IMR-90 (cell line): ENCODE measurements at regions not wholly inside any gene's neighbourhood (a gene's known extent, or its start where the extent isn't known, plus 50 kb on each side); places are given as distances from the start of the nearest gene placed in this dataset.

Experiments
- ATAC-seq: fragments of 200-7000 bp; cut with Tn5 transposase; 2 replicates; pipeline ENCODE4 v1.9.1; 2020; ENCODE audit warnings: low read depth, mild to moderate bottlenecking, moderate library complexity
- BruUV-seq: library from RNA; stranded (reverse); fragments of 400-500 nt; replicated peaks from 2 replicates; lab custom pipeline; 2021; lab: Mats Ljungman, UMichigan
- CTCF ChIA-PET: fragments of 300-600 bp; formaldehyde crosslinking; extraction: SDS; loops from one replicate; lab custom pipeline; 2021; ENCODE audit warnings: antibody characterized with exemption; lab: Yijun Ruan, JAX
- POLR2A ChIA-PET: fragments of 300-600 bp; sonication (Branson Sonifier 250); formaldehyde crosslinking; loops from one replicate; lab custom pipeline; 2022; ENCODE audit warnings: antibody characterized with exemption; ENCODE audit not compliant: unreplicated experiment; lab: Charles Lee
- DNase-seq: peaks from one replicate; pipeline ENCODE4 v3.0.0; 2013
- H2AFZ ChIP-seq: replicated peaks from 2 replicates; pipeline ENCODE3; 2013; ENCODE audit warnings: low read length, mild to moderate bottlenecking; ENCODE audit not compliant: poor library complexity
- H2AK5ac ChIP-seq: 2 replicates; pipeline ENCODE4 v1.6.1; 2013; ENCODE audit warnings: low read depth, low read length, inconsistent platforms
- H2AK9ac ChIP-seq: replicated peaks from 2 replicates; pipeline ENCODE3; 2013; ENCODE audit warnings: mild to moderate bottlenecking, low read depth, low read length, moderate library complexity; ENCODE audit not compliant: poor library complexity
- H2BK120ac ChIP-seq: 2 replicates; pipeline ENCODE4 v1.6.1; 2013; ENCODE audit warnings: low read depth, low read length, inconsistent platforms
- H2BK15ac ChIP-seq: 3 replicates; pipeline ENCODE4 v1.6.1; 2013; ENCODE audit warnings: low read depth, low read length, inconsistent platforms
- H2BK20ac ChIP-seq: 2 replicates; pipeline ENCODE4 v1.6.1; 2013; ENCODE audit warnings: low read depth, mild to moderate bottlenecking, inconsistent platforms, low read length, moderate library complexity
- H2BK5ac ChIP-seq: 2 replicates; pipeline ENCODE4 v1.6.1; 2013; ENCODE audit warnings: mild to moderate bottlenecking, low read depth, low read length, inconsistent platforms; ENCODE audit not compliant: poor library complexity, severe bottlenecking
- H3K14ac ChIP-seq: replicated peaks from 2 replicates; pipeline ENCODE4 v1.6.1; 2013; ENCODE audit warnings: low read depth, low read length, inconsistent platforms
- H3K18ac ChIP-seq: 2 replicates; pipeline ENCODE4 v1.6.1; 2013; ENCODE audit warnings: low read depth, low read length, control low read depth
- H3K23ac ChIP-seq: 2 replicates; pipeline ENCODE4 v1.6.1; 2013; ENCODE audit warnings: low read depth, low read length, inconsistent platforms
- H3K27ac ChIP-seq: 2 replicates; pipeline ENCODE4 v1.5.1; 2013; ENCODE audit warnings: mild to moderate bottlenecking, control low read depth, low read length; ENCODE audit not compliant: insufficient read depth
- H3K27me3 ChIP-seq: 2 replicates; pipeline ENCODE4 v1.6.1; 2013; ENCODE audit warnings: low read length; ENCODE audit not compliant: control insufficient read depth, insufficient read depth
- H3K36me3 ChIP-seq: 2 replicates; pipeline ENCODE4 v1.6.1; 2013; ENCODE audit warnings: low read length, mixed read lengths; ENCODE audit not compliant: control insufficient read depth, insufficient read depth
- H3K4ac ChIP-seq: 2 replicates; pipeline ENCODE4 v1.6.1; 2013; ENCODE audit warnings: low read depth, low read length, inconsistent platforms
- H3K4me1 ChIP-seq: 2 replicates; pipeline ENCODE4 v1.6.1; 2013; ENCODE audit warnings: low read length, mixed read lengths; ENCODE audit not compliant: control insufficient read depth, insufficient read depth
- H3K4me2 ChIP-seq: 2 replicates; pipeline ENCODE4 v1.6.1; 2013; ENCODE audit warnings: low read depth, mild to moderate bottlenecking, control low read depth, low read length, moderate library complexity
- H3K4me3 ChIP-seq: 2 replicates; pipeline ENCODE4 v1.5.1; 2013; ENCODE audit warnings: low read depth, mild to moderate bottlenecking, control low read depth, low read length, moderate library complexity; ENCODE audit not compliant: insufficient read depth
- H3K56ac ChIP-seq: 2 replicates; pipeline ENCODE4 v1.6.1; 2013; ENCODE audit warnings: low read length, inconsistent platforms; ENCODE audit not compliant: insufficient read depth; ENCODE audit errors: extremely low read depth
- H3K79me1 ChIP-seq, 2 experiments: 2 replicates each; pipeline ENCODE4 v1.6.1; 2013; ENCODE audit warnings: low read length in 2 of 2, inconsistent platforms in 1 of 2, low read depth in 1 of 2
- H3K9ac ChIP-seq: 2 replicates; pipeline ENCODE4 v1.6.1; 2013; ENCODE audit warnings: low read depth, low read length, control low read depth
- H3K9me1 ChIP-seq: 2 replicates; pipeline ENCODE4 v1.6.1; 2013; ENCODE audit warnings: low read length, inconsistent platforms; ENCODE audit not compliant: insufficient read depth
- H3K9me3 ChIP-seq: 2 replicates; pipeline ENCODE4 v1.6.1; 2013; ENCODE audit warnings: low read length; ENCODE audit not compliant: control insufficient read depth, insufficient read depth
- H4K20me1 ChIP-seq: 2 replicates; pipeline ENCODE4 v1.6.1; 2013; ENCODE audit warnings: low read length, inconsistent platforms; ENCODE audit not compliant: insufficient read depth
- H4K5ac ChIP-seq: 2 replicates; pipeline ENCODE4 v1.6.1; 2013; ENCODE audit warnings: mild to moderate bottlenecking, low read depth, low read length, control low read depth
- H4K8ac ChIP-seq, 2 experiments: 2 replicates each; pipeline ENCODE4 v1.6.1; 2013; ENCODE audit warnings: low read depth in 2 of 2, low read length in 2 of 2, control low read depth in 1 of 2, inconsistent platforms in 1 of 2
- H4K91ac ChIP-seq: 2 replicates; pipeline ENCODE4 v1.6.1; 2013; ENCODE audit warnings: low read depth, low read length, inconsistent platforms; ENCODE audit not compliant: insufficient read depth
- BHLHE40 ChIP-seq: fragments of 150-350 bp; IDR thresholded peaks from 2 replicates; pipeline ENCODE4 v1.6.1; 2016; ENCODE audit warnings: mild to moderate bottlenecking, low read depth, low read length
- CEBPB ChIP-seq: IDR thresholded peaks from 2 replicates; pipeline ENCODE4 v1.6.1; 2012; ENCODE audit warnings: low read depth, low read length, improper control_type of control experiment
- CHD1 ChIP-seq: IDR thresholded peaks from 2 replicates; pipeline ENCODE4 v1.6.1; 2012; ENCODE audit warnings: low read depth, low read length, improper control_type of control experiment
- FOS ChIP-seq: fragments of 150-350 bp; IDR thresholded peaks from 2 replicates; pipeline ENCODE4 v1.6.1; 2016; ENCODE audit warnings: low read depth, low read length
- MAFK ChIP-seq: IDR thresholded peaks from 2 replicates; pipeline ENCODE4 v1.6.1; 2012; ENCODE audit warnings: low read depth, low read length, improper control_type of control experiment
- MAZ ChIP-seq: IDR thresholded peaks from 2 replicates; pipeline ENCODE4 v1.6.1; 2012; ENCODE audit warnings: low read depth, mild to moderate bottlenecking, low read length, improper control_type of control experiment, moderate library complexity, borderline replicate concordance
- MXI1 ChIP-seq: IDR thresholded peaks from 2 replicates; pipeline ENCODE4 v1.6.1; 2012; ENCODE audit warnings: low read depth, mild to moderate bottlenecking, low read length, moderate library complexity, borderline replicate concordance
- NFE2L2 ChIP-seq: fragments of 150-350 bp; IDR thresholded peaks from 2 replicates; pipeline ENCODE4 v1.6.1; 2016; ENCODE audit warnings: low read depth, mild to moderate bottlenecking, low read length
- POLR2A ChIP-seq: IDR thresholded peaks from 2 replicates; pipeline ENCODE4 v1.6.1; 2012; ENCODE audit warnings: mild to moderate bottlenecking, low read depth, low read length
- RAD21 ChIP-seq: IDR thresholded peaks from 2 replicates; pipeline ENCODE4 v1.6.1; 2012; ENCODE audit warnings: low read length, improper control_type of control experiment
- RCOR1 ChIP-seq: IDR thresholded peaks from 2 replicates; pipeline ENCODE4 v1.6.1; 2012; ENCODE audit warnings: mild to moderate bottlenecking, low read length, improper control_type of control experiment; ENCODE audit not compliant: insufficient replicate concordance
- RFX5 ChIP-seq: IDR thresholded peaks from 2 replicates; pipeline ENCODE4 v1.8.0; 2012; ENCODE audit warnings: low read depth, mild to moderate bottlenecking, low read length, moderate library complexity
- SMC3 ChIP-seq: fragments of 150-350 bp; IDR thresholded peaks from 2 replicates; pipeline ENCODE4 v1.6.1; 2016; ENCODE audit warnings: low read depth, mild to moderate bottlenecking, antibody characterized with exemption, low read length, moderate library complexity
- dilution Hi-C: fragments of 300-500 bp; cut with HindIII; formaldehyde crosslinking; loops from one replicate; pipeline ENCODE4 v1.14.3; 2018; ENCODE audit warnings: low sequenced_read_pairs; ENCODE audit not compliant: unreplicated experiment
- in situ Hi-C: fragments of 300-500 bp; cut with MboI; formaldehyde crosslinking; loops from 3 replicates; pipeline ENCODE4 v1.14.3; 2019; ENCODE audit warnings: low sequenced_read_pairs, inconsistent platforms, mixed read lengths
- intact Hi-C: fragments of 100-400 bp; cut with micrococcal nuclease; formaldehyde crosslinking; loops from 2 replicates; pipeline ENCODE4 v1.10.0; 2022
- TF ChIP-seq, protein P1 (sequence below): fragments of 150-350 bp; IDR thresholded peaks from 2 replicates; pipeline ENCODE4 v1.6.1; 2016; ENCODE audit warnings: low read depth, mild to moderate bottlenecking, low read length, moderate library complexity, borderline replicate concordance
- TF ChIP-seq, protein P2 (sequence below): fragments of 150-350 bp; IDR thresholded peaks from 2 replicates; pipeline ENCODE4 v1.6.1; 2017; ENCODE audit warnings: mild to moderate bottlenecking, antibody characterized with exemption, low read length, low read depth
- TF ChIP-seq, protein P3 (sequence below): conservative IDR thresholded peaks from 2 replicates; pipeline ENCODE4 v1.5.1; 2012; ENCODE audit warnings: mild to moderate bottlenecking, low read depth, low read length, improper control_type of control experiment

DNA sequence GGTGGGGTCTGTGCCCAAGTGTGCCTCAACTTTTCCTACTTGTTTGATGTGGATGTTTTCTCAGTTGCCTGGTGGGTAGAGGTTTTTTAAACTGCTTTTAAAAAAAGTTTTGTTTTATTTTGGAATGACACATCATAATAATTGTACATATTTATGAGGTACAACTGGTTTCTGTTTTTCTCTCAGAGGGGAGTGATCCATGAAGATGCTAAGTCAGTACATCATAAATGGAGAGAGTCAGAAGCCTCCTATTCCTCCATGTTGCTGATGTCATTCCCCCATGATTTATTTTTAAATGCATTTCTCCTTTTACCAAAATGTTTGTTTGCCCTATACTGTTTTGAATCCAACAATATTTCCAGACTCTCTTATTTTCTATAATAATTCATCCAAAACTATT lies 77.3 kb upstream of the CLVS2 start:
- Histone ChIP-seq H2AK9ac (no peak overlapping the region), H4K5ac (no peak overlapping the region), H3K4me2 (no peak overlapping the region), H2BK15ac (no peak overlapping the region), H3K23ac (no peak overlapping the region), H3K9ac (no peak overlapping the region), H4K8ac (no peak overlapping the region), H3K9me1 (no peaks in the 10 kb centered on the region), H2AFZ (no peak overlapping the region), H3K4me3 (no peak overlapping the region), H4K91ac (no peak overlapping the region), H3K36me3 (no peaks in the 10 kb centered on the region), H4K20me1 (no peaks in the 10 kb centered on the region), H3K56ac (no peak overlapping the region), H2BK20ac (no peak overlapping the region), H2BK120ac (no peak overlapping the region), H2AK5ac (no peak overlapping the region), H3K14ac (no peak overlapping the region), H3K9me3 (peaks cover 7% of the 10 kb centered on the region), H3K4ac (no peak overlapping the region), H3K18ac (no peak overlapping the region), H3K27me3 (no peaks in the 10 kb centered on the region), H3K79me1 (no peaks in the 10 kb centered on the region), H3K27ac (no peak overlapping the region), H3K4me1 (no peaks in the 10 kb centered on the region), H2BK5ac (no peak overlapping the region)
- dilution Hi-C loops (no loop called here), in situ Hi-C loops (no loop called here), intact Hi-C loops (no loop called here)
- no TSS peak for BruUV-seq
- POLR2A ChIA-PET, result no interaction called here
- CTCF ChIA-PET, result no interaction called here
- ATAC-seq (no peak), DNase-seq (no peak)
- TF ChIP-seq RCOR1 (no peak), BHLHE40 (no peak), CEBPB (no peak), RFX5 (no peak), SMC3 (no peak), RAD21 (no peak), MAFK (no peak), MXI1 (no peak), NFE2L2 (no peak), FOS (no peak), POLR2A (no peak), MAZ (no peak), CHD1 (no peak)
- TF ChIP-seq, protein P1, sequence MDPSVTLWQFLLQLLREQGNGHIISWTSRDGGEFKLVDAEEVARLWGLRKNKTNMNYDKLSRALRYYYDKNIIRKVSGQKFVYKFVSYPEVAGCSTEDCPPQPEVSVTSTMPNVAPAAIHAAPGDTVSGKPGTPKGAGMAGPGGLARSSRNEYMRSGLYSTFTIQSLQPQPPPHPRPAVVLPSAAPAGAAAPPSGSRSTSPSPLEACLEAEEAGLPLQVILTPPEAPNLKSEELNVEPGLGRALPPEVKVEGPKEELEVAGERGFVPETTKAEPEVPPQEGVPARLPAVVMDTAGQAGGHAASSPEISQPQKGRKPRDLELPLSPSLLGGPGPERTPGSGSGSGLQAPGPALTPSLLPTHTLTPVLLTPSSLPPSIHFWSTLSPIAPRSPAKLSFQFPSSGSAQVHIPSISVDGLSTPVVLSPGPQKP, result no peak
- TF ChIP-seq, protein P2, sequence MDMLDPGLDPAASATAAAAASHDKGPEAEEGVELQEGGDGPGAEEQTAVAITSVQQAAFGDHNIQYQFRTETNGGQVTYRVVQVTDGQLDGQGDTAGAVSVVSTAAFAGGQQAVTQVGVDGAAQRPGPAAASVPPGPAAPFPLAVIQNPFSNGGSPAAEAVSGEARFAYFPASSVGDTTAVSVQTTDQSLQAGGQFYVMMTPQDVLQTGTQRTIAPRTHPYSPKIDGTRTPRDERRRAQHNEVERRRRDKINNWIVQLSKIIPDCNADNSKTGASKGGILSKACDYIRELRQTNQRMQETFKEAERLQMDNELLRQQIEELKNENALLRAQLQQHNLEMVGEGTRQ, result no peak
- TF ChIP-seq, protein P3, sequence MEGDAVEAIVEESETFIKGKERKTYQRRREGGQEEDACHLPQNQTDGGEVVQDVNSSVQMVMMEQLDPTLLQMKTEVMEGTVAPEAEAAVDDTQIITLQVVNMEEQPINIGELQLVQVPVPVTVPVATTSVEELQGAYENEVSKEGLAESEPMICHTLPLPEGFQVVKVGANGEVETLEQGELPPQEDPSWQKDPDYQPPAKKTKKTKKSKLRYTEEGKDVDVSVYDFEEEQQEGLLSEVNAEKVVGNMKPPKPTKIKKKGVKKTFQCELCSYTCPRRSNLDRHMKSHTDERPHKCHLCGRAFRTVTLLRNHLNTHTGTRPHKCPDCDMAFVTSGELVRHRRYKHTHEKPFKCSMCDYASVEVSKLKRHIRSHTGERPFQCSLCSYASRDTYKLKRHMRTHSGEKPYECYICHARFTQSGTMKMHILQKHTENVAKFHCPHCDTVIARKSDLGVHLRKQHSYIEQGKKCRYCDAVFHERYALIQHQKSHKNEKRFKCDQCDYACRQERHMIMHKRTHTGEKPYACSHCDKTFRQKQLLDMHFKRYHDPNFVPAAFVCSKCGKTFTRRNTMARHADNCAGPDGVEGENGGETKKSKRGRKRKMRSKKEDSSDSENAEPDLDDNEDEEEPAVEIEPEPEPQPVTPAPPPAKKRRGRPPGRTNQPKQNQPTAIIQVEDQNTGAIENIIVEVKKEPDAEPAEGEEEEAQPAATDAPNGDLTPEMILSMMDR, result no peak
